ENCODE measurements at regions not wholly inside any gene's neighbourhood (a gene's known extent, or its start where the extent isn't known, plus 50 kb on each side); places are given as distances from the start of the nearest gene placed in this dataset.

DNA sequence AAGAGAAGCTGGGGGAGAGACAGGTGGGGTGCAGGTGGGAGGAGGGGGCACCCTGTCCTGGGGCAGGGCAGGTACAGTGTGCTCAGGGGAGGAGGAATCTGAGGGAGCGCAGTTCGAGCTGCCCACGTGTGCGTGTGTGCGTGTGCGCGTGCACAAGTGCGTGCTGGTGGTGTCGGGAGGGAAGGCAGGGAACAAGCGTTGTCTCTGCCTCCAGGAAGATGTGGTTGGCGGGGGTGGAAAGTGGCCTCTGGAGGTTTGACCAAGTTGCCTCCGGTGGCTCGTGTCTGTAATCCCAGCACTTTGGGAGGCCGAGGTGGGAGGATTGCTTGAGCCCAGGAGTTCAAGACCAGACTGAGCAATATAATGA is 49.9 kb upstream of the THY1 start:
- TF ChIP-seq FOXP2 (optimal IDR thresholded peaks at IDR 0.05; ENCODE audit: control extremely low read depth, extremely low read length, insufficient read depth) (no peak), POLR2AphosphoS5 (IDR thresholded peaks at IDR 0.05; ENCODE audit: borderline replicate concordance, low read depth, low read length) (no peak), EZH2 (IDR thresholded peaks at IDR 0.05) (no peak)
- H3K27ac ChIP-seq = no peak overlapping the region
- H3K9me3 ChIP-seq (ENCODE audit: low read depth, low read length) = no peaks in the 10 kb centered on the region
- no peak for DNase-seq (ENCODE audit: low read depth, low spot score)
- H3K36me3 ChIP-seq (ENCODE audit: insufficient read depth, low read length) = no peaks in the 10 kb centered on the region
- H3K4me3 ChIP-seq = no peak overlapping the region
- no peak overlapping the region for H3K9ac ChIP-seq (ENCODE audit: insufficient read length)

Measured in SK-N-MC (cell line).